Fibroblast of skin of left biceps (primary cell): ENCODE measurements at regions not wholly inside any gene's neighbourhood (a gene's known extent, or its start where the extent isn't known, plus 50 kb on each side); places are given as distances from the start of the nearest gene placed in this dataset.
A peak's percentile ranks its signal among the peaks of the same experiment; 100 is the strongest.
"Not testable (repeated sequence)": the region's sequence is repeated elsewhere in the genome, so short reads cannot be mapped to it uniquely, and the experiment has no call there.

ENCODE experiments used
- DNase-seq, 2 experiments: peaks; one replicate each; pipeline ENCODE4 v3.0.0-alpha.2; 2013; ENCODE audit warnings: low read depth in 2 of 2

- DNase-seq, result no peak
Observed at GRCh38 chr3:15851735-15852134, 54.0 kb upstream of the ANKRD28 start.

GRCh38 chr3:15858547-15859506 lies 61.0 kb upstream of the ANKRD28 start:
- DNase-seq, result no peak

GRCh38 chr3:15859507-15860013 lies 61.8 kb upstream of the ANKRD28 start:
- peak; percentile 61 to 62 for DNase-seq

GRCh38 chr3:15860014-15860934 lies 62.5 kb upstream of the ANKRD28 start:
- DNase-seq, result no peak

- no peak for DNase-seq
Observed at GRCh38 chr3:15861163-15861562, 63.4 kb upstream of the ANKRD28 start.

- no peak for DNase-seq
Observed at GRCh38 chr3:15872807-15873206, 75.0 kb upstream of the ANKRD28 start.

GRCh38 chr3:15873415-15873814 lies 75.6 kb upstream of the ANKRD28 start:
- no peak for DNase-seq

GRCh38 chr3:15875016-15875689 lies 77.4 kb upstream of the ANKRD28 start:
- DNase-seq, result peak; percentile 58 to 72

GRCh38 chr3:15876669-15877068 lies 78.9 kb upstream of the ANKRD28 start:
- DNase-seq, result no peak

- no peak for DNase-seq
Observed at GRCh38 chr3:15877813-15878212, 80.0 kb upstream of the ANKRD28 start.

GRCh38 chr3:15879787-15880186 lies 82.0 kb upstream of the ANKRD28 start:
- DNase-seq, result not testable (repeated sequence)

- no peak for DNase-seq
Observed at GRCh38 chr3:15882577-15882976, 84.8 kb upstream of the ANKRD28 start.

- DNase-seq, result no peak
Observed at GRCh38 chr3:15884132-15884531, 86.4 kb upstream of the ANKRD28 start.

- no peak for DNase-seq
Observed at GRCh38 chr3:15886521-15886920, 88.7 kb upstream of the ANKRD28 start.

- no peak for DNase-seq
Observed at GRCh38 chr3:15887261-15887660, 89.5 kb upstream of the ANKRD28 start.

GRCh38 chr3:15889936-15890335 lies 92.2 kb upstream of the ANKRD28 start:
- no peak for DNase-seq

- DNase-seq, result no peak
Observed at GRCh38 chr3:15892311-15893227, 94.8 kb upstream of the ANKRD28 start.

GRCh38 chr3:15894382-15894781 lies 96.6 kb upstream of the ANKRD28 start:
- no peak for DNase-seq

- no peak for DNase-seq
Observed at GRCh38 chr3:15896500-15896899, 98.7 kb upstream of the ANKRD28 start.

GRCh38 chr3:15899388-15899787 lies 101.6 kb upstream of the ANKRD28 start:
- peak; percentile 54 to 55 for DNase-seq

GRCh38 chr3:15903164-15903563 lies 105.4 kb upstream of the ANKRD28 start:
- DNase-seq, result no peak
